22Rv1 (cell line): ENCODE measurements at regions not wholly inside any gene's neighbourhood (a gene's known extent, or its start where the extent isn't known, plus 50 kb on each side); places are given as distances from the start of the nearest gene placed in this dataset.

Source experiments
- H3K27ac ChIP-seq: fragments of 450-650 bp; 2 replicates; pipeline ENCODE4 v1.5.1; 2017
- CTCF ChIP-seq: fragments of 450-650 bp; IDR thresholded peaks from 2 replicates; pipeline ENCODE4 v1.5.1; 2017; ENCODE audit warnings: mild to moderate bottlenecking
- ZFX ChIP-seq: fragments of 450-650 bp; IDR thresholded peaks from 2 replicates; pipeline ENCODE4 v1.6.1; 2017; ENCODE audit warnings: antibody characterized with exemption, borderline replicate concordance

- no peak overlapping the region for H3K27ac ChIP-seq
- TF ChIP-seq CTCF: no peak
- no peak for TF ChIP-seq ZFX
These were observed 257.1 kb downstream of the ADAMTS20 start for GRCh38 chr12:43294916-43295315.

GRCh38 chr12:43294147-43294546 lies 257.9 kb downstream of the ADAMTS20 start:
- no peak for TF ChIP-seq ZFX
- no peak for TF ChIP-seq CTCF
- H3K27ac ChIP-seq: no peak overlapping the region

DNA sequence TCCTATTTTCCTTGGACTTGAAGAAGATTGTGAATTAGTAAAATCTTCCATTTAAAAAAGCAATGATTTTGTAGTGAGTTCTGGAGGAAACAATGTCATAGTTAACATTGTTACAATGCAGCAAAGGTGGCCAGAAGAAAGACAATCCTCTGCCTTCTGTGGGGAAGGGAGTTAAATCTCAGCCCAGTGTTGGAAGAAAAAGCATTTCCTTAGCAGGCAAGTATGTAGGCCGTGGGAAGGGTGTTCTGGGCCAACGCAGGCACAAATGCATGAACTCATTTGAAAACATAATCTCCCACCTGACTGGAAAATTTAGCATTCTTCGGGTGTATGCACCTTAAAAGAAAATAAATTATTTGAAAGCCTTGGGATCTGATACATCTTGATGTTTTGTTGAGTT lies 258.6 kb downstream of the ADAMTS20 start:
- TF ChIP-seq CTCF (no peak), ZFX (no peak)

DNA sequence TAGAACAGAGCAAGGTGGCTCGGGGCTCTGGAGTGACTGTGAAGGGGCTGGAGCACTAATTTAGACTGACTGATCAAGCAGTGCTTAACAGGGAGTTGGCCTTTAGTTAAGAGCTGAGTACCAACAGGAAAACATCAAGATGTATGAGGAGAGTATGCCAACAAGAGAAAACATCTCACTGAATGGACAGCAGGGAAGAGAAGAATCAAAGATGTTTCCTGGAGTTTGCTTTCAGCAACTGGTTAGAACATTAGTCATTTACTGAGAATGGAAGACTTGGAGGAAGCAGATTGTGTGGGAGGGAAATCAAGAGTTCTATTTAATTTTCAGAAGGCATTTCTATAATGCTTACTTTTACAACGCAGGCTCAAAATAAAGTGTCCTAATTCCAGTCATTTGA lies 259.3 kb downstream of the ADAMTS20 start:
- H3K27ac ChIP-seq: no peak overlapping the region
- TF ChIP-seq CTCF: no peak
- no peak for TF ChIP-seq ZFX

More for the DNA sequence above, 258.6 kb downstream of the ADAMTS20 start:
- H3K27ac ChIP-seq: no peak overlapping the region

DNA sequence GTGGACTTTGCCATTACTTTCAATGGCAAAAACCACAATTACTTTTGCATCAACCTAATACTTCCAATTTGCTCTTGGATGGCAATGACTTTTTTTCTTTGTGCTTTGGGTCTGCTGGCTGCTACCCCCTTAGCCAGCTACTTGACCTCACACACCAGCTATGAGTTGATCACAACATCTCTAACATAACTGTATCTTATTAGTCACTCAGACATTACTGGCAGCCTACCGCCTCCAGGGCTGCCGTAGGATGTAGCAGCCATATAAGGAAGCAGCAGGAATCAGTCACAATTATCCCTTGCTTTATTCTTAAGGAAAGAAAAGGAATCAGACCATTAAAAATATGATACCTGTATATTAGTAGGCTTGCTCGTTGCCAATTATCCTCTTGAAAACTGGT lies 260.5 kb downstream of the ADAMTS20 start:
- H3K27ac ChIP-seq: no peak overlapping the region
- TF ChIP-seq ZFX (no peak), CTCF (no peak)

GRCh38 chr12:43290836-43291235 lies 261.2 kb downstream of the ADAMTS20 start:
- no peak for TF ChIP-seq CTCF
- no peak for TF ChIP-seq ZFX
- no peak overlapping the region for H3K27ac ChIP-seq

DNA sequence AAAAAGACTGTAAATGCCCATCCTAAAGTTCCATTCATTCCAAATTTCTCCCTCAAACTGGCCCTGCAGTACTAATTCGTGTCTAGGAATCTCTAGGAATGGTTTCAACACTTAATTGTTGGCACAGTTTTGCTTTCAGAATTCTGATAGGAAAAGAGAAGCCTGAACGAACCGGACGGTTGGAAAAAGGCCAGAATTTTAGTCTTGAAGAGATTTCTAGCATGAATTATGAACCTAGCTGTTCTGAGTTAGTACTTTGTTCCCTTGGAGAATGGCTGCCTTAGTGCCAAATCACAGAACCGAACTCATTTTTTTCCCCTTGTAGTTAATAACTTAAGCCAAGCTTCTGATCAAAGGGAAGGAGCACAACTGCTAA lies 262.6 kb downstream of the ADAMTS20 start:
- TF ChIP-seq ZFX: no peak
- no peak for TF ChIP-seq CTCF
- no peak overlapping the region for H3K27ac ChIP-seq
